Neural crest cell (in vitro differentiated cells): ENCODE measurements at regions not wholly inside any gene's neighbourhood (a gene's known extent, or its start where the extent isn't known, plus 50 kb on each side); places are given as distances from the start of the nearest gene placed in this dataset.

Experiments
- DNase-seq: peaks from one replicate; pipeline ENCODE4 v3.0.0; 2021; ENCODE audit warnings: low read depth, mixed read lengths, low spot score
- H3K27ac Mint-ChIP-seq: one replicate; pipeline ENCODE4 v1.8.0; 2021; ENCODE audit warnings: mild to moderate bottlenecking, mixed read lengths; ENCODE audit not compliant: unreplicated experiment
- H3K27me3 Mint-ChIP-seq: 2 replicates; pipeline ENCODE4 v1.8.0; 2021; ENCODE audit warnings: low read depth, mild to moderate bottlenecking, mixed read lengths
- H3K36me3 Mint-ChIP-seq: 2 replicates; pipeline ENCODE4 v1.8.0; 2021; ENCODE audit warnings: low read depth, mild to moderate bottlenecking, mixed read lengths
- H3K4me1 Mint-ChIP-seq: 2 replicates; pipeline ENCODE4 v1.8.0; 2021; ENCODE audit warnings: mixed read lengths
- H3K4me3 Mint-ChIP-seq: one replicate; pipeline ENCODE4 v1.8.0; 2021; ENCODE audit warnings: mild to moderate bottlenecking, mixed read lengths
- H3K9me3 Mint-ChIP-seq: 2 replicates; pipeline ENCODE4 v1.8.0; 2021; ENCODE audit warnings: mixed read lengths
- TF ChIP-seq, protein P1 (sequence below): fragments of 200-600 bp; sonication (generic); conservative IDR thresholded peaks from 2 replicates; pipeline ENCODE4 v1.5.0; 2021; ENCODE audit warnings: antibody characterized with exemption, mild to moderate bottlenecking

DNA sequence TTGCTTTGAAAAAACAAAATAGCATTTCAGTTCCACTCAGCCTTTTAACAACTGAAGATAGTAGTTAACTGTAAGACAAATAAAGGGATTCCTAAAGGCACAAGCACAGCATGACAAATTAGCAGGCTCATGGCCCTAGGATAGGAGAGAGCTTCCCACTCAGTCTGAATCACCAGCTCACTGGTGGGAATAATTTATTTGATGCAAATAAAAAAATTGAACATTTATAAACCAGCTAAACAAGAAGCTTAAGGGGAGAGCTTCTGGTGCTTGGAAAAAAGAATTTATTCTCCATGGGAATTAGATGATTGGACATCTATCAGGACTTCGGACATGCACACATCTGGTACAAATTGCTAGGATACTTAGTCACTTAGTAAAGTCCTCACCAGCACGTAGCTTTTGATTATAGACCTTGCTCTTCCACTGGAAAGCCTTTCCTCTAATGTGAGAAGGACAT lies 294.1 kb upstream of the TNC start:
- Mint-ChIP-seq H3K4me1 (no peaks in the 10 kb centered on the region), H3K27me3 (no peaks in the 10 kb centered on the region), H3K27ac (no peak overlapping the region), H3K4me3 (no peak overlapping the region), H3K36me3 (no peaks in the 10 kb centered on the region), H3K9me3 (peaks cover 7% of the 10 kb centered on the region)
- TF ChIP-seq, protein P1, sequence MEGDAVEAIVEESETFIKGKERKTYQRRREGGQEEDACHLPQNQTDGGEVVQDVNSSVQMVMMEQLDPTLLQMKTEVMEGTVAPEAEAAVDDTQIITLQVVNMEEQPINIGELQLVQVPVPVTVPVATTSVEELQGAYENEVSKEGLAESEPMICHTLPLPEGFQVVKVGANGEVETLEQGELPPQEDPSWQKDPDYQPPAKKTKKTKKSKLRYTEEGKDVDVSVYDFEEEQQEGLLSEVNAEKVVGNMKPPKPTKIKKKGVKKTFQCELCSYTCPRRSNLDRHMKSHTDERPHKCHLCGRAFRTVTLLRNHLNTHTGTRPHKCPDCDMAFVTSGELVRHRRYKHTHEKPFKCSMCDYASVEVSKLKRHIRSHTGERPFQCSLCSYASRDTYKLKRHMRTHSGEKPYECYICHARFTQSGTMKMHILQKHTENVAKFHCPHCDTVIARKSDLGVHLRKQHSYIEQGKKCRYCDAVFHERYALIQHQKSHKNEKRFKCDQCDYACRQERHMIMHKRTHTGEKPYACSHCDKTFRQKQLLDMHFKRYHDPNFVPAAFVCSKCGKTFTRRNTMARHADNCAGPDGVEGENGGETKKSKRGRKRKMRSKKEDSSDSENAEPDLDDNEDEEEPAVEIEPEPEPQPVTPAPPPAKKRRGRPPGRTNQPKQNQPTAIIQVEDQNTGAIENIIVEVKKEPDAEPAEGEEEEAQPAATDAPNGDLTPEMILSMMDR = no peak
- no peak for DNase-seq

DNA sequence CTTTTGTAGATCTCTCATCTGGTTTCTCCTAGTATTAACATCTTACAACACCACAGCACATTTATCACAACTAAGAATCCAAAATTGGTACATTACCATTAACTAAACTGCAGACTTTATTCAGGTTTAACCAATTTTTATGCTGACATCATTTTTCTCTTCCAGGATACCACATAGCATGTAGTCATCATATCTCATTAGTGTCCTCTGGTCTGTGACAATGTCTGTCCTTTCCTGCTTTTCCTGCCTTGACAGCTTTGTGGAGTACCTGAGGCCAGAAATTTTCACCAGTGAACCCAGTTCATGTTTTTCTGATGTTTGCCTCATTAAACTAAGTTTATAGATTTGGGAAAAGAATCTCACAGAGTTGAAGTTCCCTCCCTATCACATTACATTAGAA lies 294.7 kb upstream of the TNC start:
- H3K9me3 Mint-ChIP-seq = peaks cover 7% of the 10 kb centered on the region
- no peak for DNase-seq
- H3K4me3 Mint-ChIP-seq = no peak overlapping the region
- no peak overlapping the region for H3K27ac Mint-ChIP-seq
- no peaks in the 10 kb centered on the region for H3K27me3 Mint-ChIP-seq
- H3K36me3 Mint-ChIP-seq = no peaks in the 10 kb centered on the region
- no peaks in the 10 kb centered on the region for H3K4me1 Mint-ChIP-seq
- TF ChIP-seq, protein P1 = no peak

DNA sequence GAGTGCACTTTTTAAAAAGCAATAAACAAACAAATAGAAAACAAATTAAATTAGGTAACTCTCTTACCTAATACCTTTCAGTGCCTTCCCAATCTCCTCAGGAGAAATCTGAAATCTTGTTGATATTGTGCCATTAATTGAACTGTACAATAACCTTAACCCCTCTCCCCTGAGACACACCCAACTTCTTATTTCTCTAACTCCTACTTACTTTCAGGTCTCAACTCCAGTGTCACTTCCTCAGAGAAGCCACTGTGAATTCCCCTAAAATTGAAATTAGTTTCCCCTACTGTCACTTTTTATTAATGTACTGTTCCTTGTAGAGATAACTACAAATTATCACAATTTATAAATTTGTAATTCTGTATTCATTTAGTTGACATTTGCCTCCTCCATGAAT lies 295.3 kb upstream of the TNC start:
- no peak for DNase-seq
- TF ChIP-seq, protein P1 = no peak
- Mint-ChIP-seq H3K27ac (no peak overlapping the region), H3K4me3 (no peak overlapping the region), H3K4me1 (no peaks in the 10 kb centered on the region), H3K27me3 (no peaks in the 10 kb centered on the region), H3K9me3 (peaks cover 7% of the 10 kb centered on the region), H3K36me3 (no peaks in the 10 kb centered on the region)

DNA sequence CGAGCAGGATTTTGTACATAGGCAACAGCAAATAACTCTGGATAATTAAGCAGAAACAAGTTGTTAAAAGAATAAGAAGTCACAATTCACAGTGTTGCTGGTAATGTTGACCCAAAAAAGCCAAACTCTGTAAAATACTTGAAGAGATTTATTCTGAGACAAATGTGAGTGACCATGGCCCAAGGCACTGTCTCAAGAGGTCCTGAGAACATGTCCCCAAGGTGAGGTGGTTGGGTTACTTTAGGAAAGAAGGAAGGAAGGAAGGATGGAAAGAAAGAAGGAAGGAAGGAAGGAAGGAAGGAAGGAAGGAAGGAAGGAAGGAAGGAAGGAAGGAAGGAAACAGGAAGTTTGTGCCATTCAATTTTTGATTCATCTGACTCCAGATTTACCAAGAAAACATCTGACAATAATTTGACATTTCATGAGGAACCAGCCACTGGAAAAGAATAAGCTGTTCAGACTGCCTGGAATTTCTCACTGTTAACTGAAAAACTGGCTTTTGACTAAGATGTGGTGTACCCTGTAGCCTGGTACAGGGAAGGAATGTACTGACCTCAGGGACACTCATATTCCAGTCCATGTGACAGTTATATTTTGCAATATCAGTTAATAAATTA lies 295.9 kb upstream of the TNC start:
- Mint-ChIP-seq H3K27ac (no peak overlapping the region), H3K4me1 (no peaks in the 10 kb centered on the region), H3K4me3 (no peak overlapping the region), H3K9me3 (peaks cover 6% of the 10 kb centered on the region), H3K36me3 (no peaks in the 10 kb centered on the region), H3K27me3 (no peaks in the 10 kb centered on the region)
- DNase-seq = no peak
- TF ChIP-seq, protein P1 = no peak

DNA sequence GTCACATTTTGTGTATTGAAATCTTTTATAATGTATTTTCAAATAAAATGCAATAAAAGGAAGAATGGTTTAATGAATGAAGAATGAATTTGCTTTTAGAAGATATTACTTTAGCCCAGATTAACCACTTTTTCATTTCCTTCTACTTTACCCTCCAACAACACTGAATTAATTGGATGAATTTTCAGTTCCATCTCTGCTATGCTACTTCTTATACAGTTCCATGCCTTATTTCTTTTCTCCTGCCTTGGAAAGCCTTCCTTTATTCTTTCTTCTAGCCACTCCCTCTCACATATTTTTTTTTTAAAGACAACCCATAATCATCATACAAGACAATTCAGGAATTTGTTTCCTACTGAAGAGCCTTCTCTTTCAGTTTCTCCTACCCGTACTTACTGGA lies 296.6 kb upstream of the TNC start:
- TF ChIP-seq, protein P1 = no peak
- Mint-ChIP-seq H3K27ac (no peak overlapping the region), H3K27me3 (no peaks in the 10 kb centered on the region), H3K9me3 (no peaks in the 10 kb centered on the region), H3K4me3 (no peak overlapping the region), H3K4me1 (no peaks in the 10 kb centered on the region), H3K36me3 (no peaks in the 10 kb centered on the region)
- DNase-seq = no peak
